CD4-positive, alpha-beta T cell treated with Interferon gamma for 1 hour (primary cell): ENCODE measurements at regions not wholly inside any gene's neighbourhood (a gene's known extent, or its start where the extent isn't known, plus 50 kb on each side); places are given as distances from the start of the nearest gene placed in this dataset.
"Not testable (repeated sequence)": the region's sequence is repeated elsewhere in the genome, so short reads cannot be mapped to it uniquely, and the experiment has no call there.

Experiments
- DNase-seq: peaks from one replicate; pipeline ENCODE4 v3.0.0-alpha.2; 2020

- DNase-seq = no peak
Measured at GRCh38 chr1:19591482-19592091, 52.5 kb upstream of the NBL1 start.

GRCh38 chr1:19585507-19585906 lies 58.6 kb upstream of the NBL1 start:
- no peak for DNase-seq

- DNase-seq = peak; percentile 74
Measured at GRCh38 chr1:19582318-19582717, 61.8 kb upstream of the NBL1 start.

GRCh38 chr1:19581381-19581780 lies 62.7 kb upstream of the NBL1 start:
- DNase-seq = no peak

GRCh38 chr1:19577561-19577960 lies 66.5 kb upstream of the NBL1 start:
- DNase-seq = no peak

- no peak for DNase-seq
Measured at GRCh38 chr1:19577036-19577435, 67.1 kb upstream of the NBL1 start.

- no peak for DNase-seq
Measured at GRCh38 chr1:19569786-19570185, 74.3 kb upstream of the NBL1 start.

GRCh38 chr1:19567041-19567440 lies 77.1 kb upstream of the NBL1 start:
- no peak for DNase-seq

GRCh38 chr1:19564366-19564765 lies 79.0 kb upstream of the CAPZB start:
- DNase-seq = no peak

- no peak for DNase-seq
Measured at GRCh38 chr1:19563324-19564097, 78.2 kb upstream of the CAPZB start.

- no peak for DNase-seq
Measured at GRCh38 chr1:19562847-19563246, 77.5 kb upstream of the CAPZB start.

GRCh38 chr1:19560480-19560879 lies 75.1 kb upstream of the CAPZB start:
- DNase-seq = no peak

GRCh38 chr1:19559641-19560040 lies 74.3 kb upstream of the CAPZB start:
- DNase-seq = no peak

- no peak for DNase-seq
Measured at GRCh38 chr1:19557609-19558051, 72.3 kb upstream of the CAPZB start.

GRCh38 chr1:19554090-19554489 lies 68.8 kb upstream of the CAPZB start:
- DNase-seq = no peak

- DNase-seq = no peak
Measured at GRCh38 chr1:19552291-19553010, 67.1 kb upstream of the CAPZB start.

GRCh38 chr1:19551837-19552236 lies 66.5 kb upstream of the CAPZB start:
- DNase-seq = not testable (repeated sequence)

GRCh38 chr1:19550437-19550836 lies 65.1 kb upstream of the CAPZB start:
- not testable (repeated sequence) for DNase-seq

- no peak for DNase-seq
Measured at GRCh38 chr1:19547814-19548213, 62.5 kb upstream of the CAPZB start.

GRCh38 chr1:19536519-19536918 lies 51.2 kb upstream of the CAPZB start:
- DNase-seq = no peak

- DNase-seq = no peak
Measured at GRCh38 chr1:19535214-19535613, 49.9 kb upstream of the CAPZB start.
